ENCODE measurements at regions not wholly inside any gene's neighbourhood (a gene's known extent, or its start where the extent isn't known, plus 50 kb on each side); places are given as distances from the start of the nearest gene placed in this dataset.

GRCh38 chr20:22106308-22106938 is 401.0 kb downstream of the PAX1 start:
- Histone ChIP-seq H4K5ac (ENCODE audit: insufficient read length, low read depth, low read length) (no peak overlapping the region), H3K27ac (ENCODE audit: low read depth, low read length) (no peak overlapping the region), H2BK15ac (ENCODE audit: low read length) (no peak overlapping the region), H3K27me3 (replicated peaks in 1 of 4; ENCODE audit: control insufficient read depth in 3 of 4, extremely low read depth in 1 of 4, insufficient read depth in 3 of 4, low read length in 3 of 4) (no peaks in the 10 kb centered on the region), H3K4me3 (ENCODE audit: extremely low read depth in 1 of 4, insufficient read depth in 2 of 4, low read depth in 3 of 4, low read length in 4 of 4) (no peak overlapping the region), H2BK20ac (ENCODE audit: low read length) (no peak overlapping the region), H3K79me1 (ENCODE audit: low read depth, low read length) (no peaks in the 10 kb centered on the region), H3K14ac (ENCODE audit: insufficient read length) (no peak overlapping the region), H2AK5ac (ENCODE audit: low read depth, low read length) (no peak overlapping the region), H3K23ac (ENCODE audit: insufficient read length) (no peak overlapping the region), H2BK120ac (replicated peaks; ENCODE audit: low read depth, low read length) (no peak overlapping the region), H3K9me3 (ENCODE audit: insufficient read depth in 2 of 2, low read depth in 1 of 2, low read length in 1 of 2) (no peaks in the 10 kb centered on the region), H3K23me2 (ENCODE audit: low read depth, low read length) (peaks cover 1% of the 10 kb centered on the region; the same call in 1 of the 2 replicates), H2BK12ac (ENCODE audit: low read depth, low read length) (no peak overlapping the region), H3K36me3 (ENCODE audit: control insufficient read depth in 2 of 4, insufficient read depth in 4 of 4, low read length in 3 of 4) (no peaks in the 10 kb centered on the region), H2AFZ (ENCODE audit: low read length) (no peak overlapping the region), H3K18ac (ENCODE audit: extremely low read depth, low read length) (no peak overlapping the region), H3K79me2 (ENCODE audit: control insufficient read depth in 1 of 2, insufficient read depth in 2 of 2, low read length in 2 of 2) (no peaks in the 10 kb centered on the region), H3K4me2 (ENCODE audit: insufficient read depth in 1 of 2, low read depth in 2 of 2, low read length in 2 of 2) (no peak overlapping the region), H2BK5ac (ENCODE audit: low read depth, low read length) (no peak overlapping the region), H4K20me1 (replicated peaks in 1 of 2; ENCODE audit: control insufficient read depth in 1 of 2, insufficient read depth in 2 of 2, low read length in 2 of 2) (no peaks in the 10 kb centered on the region), H3K56ac (replicated peaks; ENCODE audit: insufficient read length, low read depth, low read length) (no peak overlapping the region), H3K4me1 (replicated peaks in 1 of 4; ENCODE audit: control insufficient read depth in 3 of 4, insufficient read depth in 4 of 4, low read length in 3 of 4) (no peaks in the 10 kb centered on the region), H3K4ac (replicated peaks; ENCODE audit: insufficient read length, low read depth, low read length) (no peak overlapping the region), H4K8ac (ENCODE audit: extremely low read depth, insufficient read depth, low read length) (no peak overlapping the region), H3K9ac (replicated peaks in 1 of 4; ENCODE audit: extremely low read depth in 1 of 4, low read depth in 3 of 4, low read length in 3 of 4) (no peak overlapping the region), H4K91ac (replicated peaks; ENCODE audit: insufficient read length, low read length) (no peak overlapping the region)
- WGBS, 2 experiments (ENCODE audit: extremely low coverage in 1 of 2, insufficient coverage in 1 of 2, insufficient read length in 1 of 2, insufficient replicate concordance in 2 of 2, low coverage in 1 of 2, low lambda C conversion rate in 2 of 2, missing lambda C conversion rate in 1 of 2) = 86% methylated on average over 3 of the region's 3 CpGs; no CpG with 5 or more reads in 1 of the 2 experiments
- TF ChIP-seq CTCF (IDR thresholded peaks at IDR 0.05; ENCODE audit: control extremely low read depth in 1 of 3, insufficient read depth in 1 of 3, low read depth in 1 of 3, low read length in 3 of 3) = peak in 2 of 3 experiments; percentile 33 to 43; a peak in 3 of 4 replicates
- peak; percentile 77 to 84 for TF ChIP-seq RAD21 (IDR thresholded peaks at IDR 0.05 in 1 of 2, conservative IDR thresholded peaks at IDR 0.05 in 1 of 2; ENCODE audit: low read depth in 2 of 2, low read length in 2 of 2)
- no peak for TF ChIP-seq GABPA (IDR thresholded peaks at IDR 0.05; ENCODE audit: borderline replicate concordance, insufficient read depth, low read length)
- peak; percentile 52 for TF ChIP-seq MAFK (IDR thresholded peaks at IDR 0.05; ENCODE audit: low read depth, low read length)
- no peak for FAIRE-seq
- no peak for DNase-seq (ENCODE audit: low read depth in 1 of 2, low spot score in 2 of 2)
- ChIA-PET CTCF (ENCODE audit: partially characterized antibody) (interaction anchor here (0.7 to 1.9 kb wide), 14 partner anchors 9 to 458 kb away, joined by 3 to 9 read pairs (median 4); no protein-coding TSS in a partner anchor), POLR2A (ENCODE audit: partially characterized antibody) (no interaction called here)

Data from H1 (cell line).